Activated naive CD8-positive, alpha-beta T cell treated with anti-CD3 and anti-CD28 coated beads, Interleukin-2, amount 50 U/mL, for 24 hours (primary cell): ENCODE measurements at regions not wholly inside any gene's neighbourhood (a gene's known extent, or its start where the extent isn't known, plus 50 kb on each side); places are given as distances from the start of the nearest gene placed in this dataset.
A peak's percentile ranks its signal among the peaks of the same experiment; 100 is the strongest.

Experiments
- ATAC-seq: fragments of 150-1000 bp; cut with Tn5 transposase; one replicate; pipeline ENCODE4 v1.10.0; 2021
- DNase-seq: peaks from one replicate; pipeline ENCODE4 v3.0.0; 2021
- H3K27ac Mint-ChIP-seq: one replicate; pipeline ENCODE4 v1.8.0; 2021; ENCODE audit warnings: mild to moderate bottlenecking, mixed read lengths
- H3K27me3 Mint-ChIP-seq: one replicate; pipeline ENCODE4 v1.8.0; 2021; ENCODE audit warnings: mixed read lengths
- H3K36me3 Mint-ChIP-seq: one replicate; pipeline ENCODE4 v1.8.0; 2021; ENCODE audit warnings: low read depth, mixed read lengths
- H3K4me1 Mint-ChIP-seq: one replicate; pipeline ENCODE4 v1.8.0; 2021; ENCODE audit warnings: mixed read lengths
- H3K4me3 Mint-ChIP-seq: one replicate; pipeline ENCODE4 v1.8.0; 2021; ENCODE audit warnings: mild to moderate bottlenecking, moderate library complexity, mixed read lengths
- H3K9me3 Mint-ChIP-seq: one replicate; pipeline ENCODE4 v1.8.0; 2021; ENCODE audit warnings: mixed read lengths

DNA sequence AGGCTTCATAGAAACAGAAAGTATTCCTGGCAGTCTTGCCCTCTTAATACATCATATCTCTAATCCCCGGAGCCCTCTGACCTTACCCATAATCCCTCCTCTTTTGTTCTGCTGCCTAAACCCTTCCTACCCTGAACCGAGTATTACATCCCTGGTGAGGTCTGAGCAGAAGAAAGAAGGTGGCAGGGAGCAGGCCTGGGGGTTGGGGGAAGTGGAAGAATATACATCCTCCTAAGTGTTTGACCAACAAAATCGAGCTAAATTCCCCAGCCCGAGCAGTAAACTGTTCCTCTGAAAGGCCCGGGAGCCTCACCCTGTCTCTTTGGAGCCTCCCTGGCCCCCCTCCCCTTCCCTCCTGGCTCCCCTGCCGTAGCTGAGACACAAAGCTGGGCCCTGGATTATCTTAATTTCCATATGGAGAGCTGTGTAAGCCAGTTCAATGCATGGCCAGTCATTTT, 192.6 kb upstream of the LHX5 start:
- Mint-ChIP-seq H3K27ac (no peak overlapping the region), H3K9me3 (no peaks in the 10 kb centered on the region), H3K4me3 (no peak overlapping the region), H3K4me1 (no peaks in the 10 kb centered on the region), H3K36me3 (no peaks in the 10 kb centered on the region), H3K27me3 (peaks cover 12% of the 10 kb centered on the region)
- DNase-seq (no peak), ATAC-seq (no peak)

DNA sequence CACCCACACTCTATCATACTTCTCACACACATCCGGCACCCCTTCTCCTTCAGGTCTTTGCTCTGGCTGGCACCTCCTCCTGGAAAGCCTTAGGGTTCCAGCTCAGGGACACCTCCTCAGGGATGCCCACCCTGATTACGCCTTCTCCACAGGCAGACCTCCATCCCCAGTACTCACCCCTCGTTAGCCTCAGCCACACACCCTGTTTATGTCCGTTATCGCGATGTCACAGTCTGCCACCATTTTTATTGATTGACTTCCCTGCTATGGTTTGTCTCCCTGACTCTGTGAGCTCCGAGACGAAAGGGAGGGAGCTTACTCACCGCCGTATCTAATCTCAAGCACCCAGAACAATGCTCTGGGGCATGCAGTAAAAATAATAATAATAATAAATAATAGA, 191.7 kb upstream of the LHX5 start:
- Mint-ChIP-seq H3K4me1 (no peaks in the 10 kb centered on the region), H3K9me3 (no peaks in the 10 kb centered on the region), H3K27me3 (peaks cover 9% of the 10 kb centered on the region), H3K27ac (no peak overlapping the region), H3K36me3 (no peaks in the 10 kb centered on the region), H3K4me3 (no peak overlapping the region)
- ATAC-seq (no peak), DNase-seq (no peak)

DNA sequence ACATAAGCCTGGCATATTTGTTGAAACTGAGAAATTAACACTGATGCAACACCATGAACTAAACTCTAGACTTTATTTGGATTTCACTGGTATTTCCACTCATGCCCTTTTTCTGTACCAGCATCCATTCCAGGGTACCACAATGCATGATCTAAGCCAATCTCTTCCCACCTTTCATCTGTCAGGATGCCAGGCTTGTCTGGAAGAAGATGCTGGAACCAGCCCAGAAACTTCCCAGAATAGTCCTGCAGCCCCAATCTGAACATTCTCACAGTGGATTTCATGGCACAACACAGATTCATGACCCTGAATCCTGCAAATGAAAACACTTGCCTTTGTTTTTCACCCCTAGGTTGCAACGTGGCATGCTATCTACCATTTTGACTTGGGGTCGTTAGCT, 189.3 kb upstream of the LHX5 start:
- DNase-seq (no peak), ATAC-seq (no peak)
- no peaks in the 10 kb centered on the region for H3K36me3 Mint-ChIP-seq
- H3K27me3 Mint-ChIP-seq, result peaks cover 3% of the 10 kb centered on the region
- H3K9me3 Mint-ChIP-seq, result peaks cover 7% of the 10 kb centered on the region
- no peak overlapping the region for H3K27ac Mint-ChIP-seq
- no peak overlapping the region for H3K4me3 Mint-ChIP-seq
- no peaks in the 10 kb centered on the region for H3K4me1 Mint-ChIP-seq

DNA sequence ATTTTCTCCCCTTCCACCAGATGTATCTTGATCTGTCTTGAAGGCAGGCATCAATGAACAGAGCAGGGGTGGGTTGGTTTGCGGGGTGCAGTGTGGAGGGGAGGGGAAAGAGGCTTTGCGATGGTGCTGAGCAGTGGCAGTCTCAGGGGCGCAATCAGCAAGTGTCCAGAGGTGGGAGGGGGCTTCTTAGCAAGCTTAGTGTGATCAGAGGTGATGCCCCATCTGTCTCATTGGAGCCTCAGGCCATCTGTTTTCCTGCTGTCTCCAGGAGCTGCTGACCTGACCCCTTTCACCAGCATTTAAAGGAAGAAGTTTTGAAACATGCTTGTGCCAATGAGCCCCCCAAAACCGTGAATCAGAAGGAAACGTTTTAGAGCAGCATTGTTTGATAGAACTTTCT, 187.7 kb upstream of the LHX5 start:
- Mint-ChIP-seq H3K27ac (no peak overlapping the region), H3K4me3 (no peak overlapping the region), H3K4me1 (no peaks in the 10 kb centered on the region), H3K27me3 (peaks cover 3% of the 10 kb centered on the region), H3K36me3 (no peaks in the 10 kb centered on the region), H3K9me3 (peaks cover 9% of the 10 kb centered on the region)
- DNase-seq (no peak), ATAC-seq (no peak)

DNA sequence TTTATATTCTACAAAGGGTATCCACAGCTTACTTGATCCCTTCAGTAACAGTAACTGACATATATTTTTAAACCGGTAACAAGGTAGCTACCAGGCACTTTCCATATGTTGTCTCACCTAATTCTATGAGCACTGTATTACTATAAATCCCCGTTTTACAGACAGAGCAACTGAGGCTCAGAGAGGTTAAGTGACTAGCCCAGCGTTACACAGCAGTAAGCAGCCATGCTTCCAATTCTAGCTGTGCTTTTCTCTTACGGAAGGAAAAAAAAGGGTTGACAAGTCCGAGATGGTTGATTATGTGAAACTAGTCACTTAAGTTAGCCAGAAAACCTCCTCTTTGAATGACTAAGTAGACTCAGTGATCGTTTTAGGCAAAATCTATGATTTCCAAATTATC, 187.3 kb upstream of the LHX5 start:
- Mint-ChIP-seq H3K36me3 (no peaks in the 10 kb centered on the region), H3K9me3 (peaks cover 9% of the 10 kb centered on the region), H3K4me3 (no peak overlapping the region), H3K27ac (no peak overlapping the region), H3K4me1 (no peaks in the 10 kb centered on the region), H3K27me3 (peaks cover 3% of the 10 kb centered on the region)
- DNase-seq (no peak), ATAC-seq (no peak)

DNA sequence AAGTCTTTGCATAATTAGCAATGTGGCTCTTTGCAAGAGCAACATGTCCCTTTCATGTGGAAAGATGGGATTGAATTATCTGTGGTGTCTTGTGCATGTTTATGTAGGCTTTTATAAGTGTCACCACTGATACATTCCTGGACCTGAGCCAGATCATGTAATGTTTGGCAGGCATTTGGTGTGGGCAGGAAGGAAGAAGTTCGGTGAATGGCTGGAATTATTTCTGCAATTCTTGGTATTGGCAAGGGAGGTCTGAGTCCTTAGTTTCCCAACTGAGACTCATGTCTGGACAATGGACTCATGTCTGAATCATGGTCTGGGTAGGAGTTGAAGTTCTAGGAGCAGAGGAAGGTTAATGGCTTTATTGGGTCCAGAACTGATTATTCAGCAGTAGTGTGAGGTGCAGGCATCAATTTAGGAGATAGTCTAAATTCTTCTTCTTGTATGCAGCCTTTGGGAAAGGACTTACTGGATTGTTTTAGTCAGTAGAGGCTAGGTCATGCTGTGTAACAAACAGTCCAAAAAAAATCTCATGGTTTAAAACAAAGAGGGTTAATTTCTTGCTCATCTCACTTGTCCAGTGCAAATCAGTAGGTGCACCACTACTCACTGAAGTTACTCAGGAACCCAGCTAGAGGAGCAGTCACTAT, 186.5 kb upstream of the LHX5 start:
- Mint-ChIP-seq H3K27me3 (no peaks in the 10 kb centered on the region), H3K4me3 (no peak overlapping the region), H3K27ac (no peak overlapping the region), H3K36me3 (no peaks in the 10 kb centered on the region), H3K9me3 (peaks cover 15% of the 10 kb centered on the region), H3K4me1 (no peaks in the 10 kb centered on the region)
- ATAC-seq (no peak), DNase-seq (no peak)

DNA sequence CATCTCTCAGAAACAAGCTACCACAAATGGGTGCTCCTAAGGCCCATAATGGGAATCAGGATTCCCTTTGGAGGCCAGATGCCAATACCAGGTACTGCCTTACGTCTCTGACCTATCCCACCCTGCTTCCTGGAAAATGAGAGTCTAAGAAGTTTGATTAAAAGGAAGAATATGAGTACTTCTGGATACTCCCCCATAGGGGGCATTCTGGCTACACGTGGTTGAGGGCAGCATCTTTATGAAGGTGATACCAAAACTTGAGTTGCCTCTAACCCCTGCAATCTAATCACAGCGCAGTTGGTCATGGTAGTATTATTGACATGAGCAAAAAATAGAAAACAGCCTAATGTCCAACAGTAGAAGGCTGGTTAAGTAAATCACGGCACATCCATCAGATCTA, 184.2 kb upstream of the LHX5 start:
- Mint-ChIP-seq H3K36me3 (no peaks in the 10 kb centered on the region), H3K27ac (no peak overlapping the region), H3K9me3 (peaks cover 15% of the 10 kb centered on the region), H3K27me3 (no peaks in the 10 kb centered on the region), H3K4me1 (no peaks in the 10 kb centered on the region), H3K4me3 (no peak overlapping the region)
- DNase-seq, result no peak
- no peak for ATAC-seq

DNA sequence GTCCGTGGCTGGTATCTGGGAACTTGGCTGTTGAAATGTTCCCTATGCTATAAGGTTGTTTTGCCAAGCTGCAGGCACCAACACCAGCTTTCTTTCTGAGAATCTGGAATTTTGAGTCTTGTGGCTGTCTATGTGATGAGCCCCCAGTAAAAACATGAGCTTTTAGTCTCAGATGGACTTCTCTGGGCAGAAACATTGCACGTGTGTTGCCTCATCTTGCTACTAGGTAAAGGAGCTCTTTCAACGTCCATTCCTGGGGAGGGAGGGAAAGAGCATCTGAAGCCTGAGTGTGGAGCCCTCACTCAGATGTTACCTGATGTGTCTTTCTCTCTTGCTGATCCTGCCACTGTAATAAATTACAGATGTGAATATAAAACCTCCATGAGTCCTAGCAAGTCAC, 183.8 kb upstream of the LHX5 start:
- DNase-seq (no peak), ATAC-seq (no peak)
- H3K36me3 Mint-ChIP-seq, result no peaks in the 10 kb centered on the region
- H3K9me3 Mint-ChIP-seq, result peaks cover 15% of the 10 kb centered on the region
- H3K4me1 Mint-ChIP-seq, result no peaks in the 10 kb centered on the region
- H3K4me3 Mint-ChIP-seq, result no peak overlapping the region
- H3K27ac Mint-ChIP-seq, result no peak overlapping the region
- H3K27me3 Mint-ChIP-seq, result no peaks in the 10 kb centered on the region

DNA sequence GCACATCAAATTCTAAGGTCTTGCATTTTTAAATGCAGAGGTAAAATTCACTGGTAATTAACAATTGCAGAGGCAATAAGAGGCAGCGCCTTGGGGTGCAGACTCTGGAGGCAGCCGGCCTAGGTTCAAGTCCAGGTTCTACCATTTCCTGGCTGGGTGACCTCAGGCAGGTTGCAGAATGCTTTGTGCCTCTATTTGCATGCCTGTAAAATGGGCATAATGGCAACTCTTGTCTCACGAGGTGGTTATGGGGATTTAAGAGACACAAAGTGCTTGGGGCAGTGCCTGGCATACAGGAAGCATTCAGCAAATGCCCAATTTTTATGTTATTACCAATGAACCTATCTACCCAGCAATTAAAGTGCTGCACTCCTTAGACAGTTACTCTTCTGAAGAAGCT, 180.0 kb upstream of the LHX5 start:
- Mint-ChIP-seq H3K4me3 (no peak overlapping the region), H3K36me3 (no peaks in the 10 kb centered on the region), H3K27me3 (peaks cover 22% of the 10 kb centered on the region), H3K4me1 (no peaks in the 10 kb centered on the region), H3K27ac (no peak overlapping the region), H3K9me3 (peaks cover 10% of the 10 kb centered on the region)
- no peak for ATAC-seq
- DNase-seq, result no peak

DNA sequence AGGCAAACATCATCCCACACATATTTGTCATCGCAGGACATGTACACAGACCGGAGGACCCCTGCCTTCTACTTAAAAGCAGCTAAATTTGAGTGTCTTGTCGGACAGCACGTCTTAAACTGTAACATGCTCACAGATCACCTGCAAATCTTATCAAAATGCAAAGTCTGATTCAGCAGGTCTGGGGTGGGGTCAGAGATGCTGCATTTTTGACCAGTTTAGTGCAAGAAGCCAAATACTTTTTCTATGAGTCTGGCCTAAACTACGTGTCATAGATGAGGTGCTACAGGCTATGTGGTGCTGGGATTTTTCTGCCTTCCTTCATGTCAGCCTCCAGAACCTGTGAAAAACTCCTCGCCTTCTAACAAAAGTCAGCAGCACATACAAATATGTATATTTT, 178.8 kb upstream of the LHX5 start:
- no peak overlapping the region for H3K27ac Mint-ChIP-seq
- peaks cover 28% of the 10 kb centered on the region for H3K27me3 Mint-ChIP-seq
- H3K4me3 Mint-ChIP-seq, result no peak overlapping the region

DNA sequence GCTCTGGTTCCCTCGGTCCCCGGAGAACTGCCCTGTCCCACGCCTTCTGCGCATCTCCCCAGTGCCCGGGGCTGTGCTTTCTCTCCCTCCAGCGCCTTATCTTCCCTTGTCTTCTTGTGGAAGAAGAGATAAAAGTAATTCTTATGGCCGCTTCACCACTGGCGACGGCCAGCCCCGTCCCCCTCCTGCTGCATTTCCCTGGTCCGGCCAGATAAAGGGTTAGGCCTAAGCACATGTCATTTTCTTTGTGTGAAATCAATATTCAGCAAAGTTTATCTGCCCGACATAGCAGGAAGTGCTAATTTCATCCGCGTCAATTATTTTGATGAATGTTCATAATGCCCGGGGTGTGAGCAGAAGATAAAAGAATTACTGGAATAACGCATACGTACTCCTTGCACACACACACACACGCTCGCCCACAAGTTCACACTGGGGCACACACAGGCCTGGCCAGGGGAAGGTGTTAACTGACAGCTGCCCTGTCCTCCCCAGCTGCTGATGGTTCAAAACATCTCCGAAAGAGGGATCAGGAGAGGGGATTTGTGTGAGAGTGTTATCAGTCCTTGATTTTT, 177.7 kb upstream of the LHX5 start:
- DNase-seq, result no peak
- Mint-ChIP-seq H3K4me3 (no peak overlapping the region), H3K27me3 (peaks cover 35% of the 10 kb centered on the region), H3K27ac (no peak overlapping the region), H3K9me3 (peaks cover 6% of the 10 kb centered on the region), H3K36me3 (no peaks in the 10 kb centered on the region), H3K4me1 (no peaks in the 10 kb centered on the region)
- no peak for ATAC-seq

More for the DNA sequence above, 178.8 kb upstream of the LHX5 start:
- ATAC-seq (no peak), DNase-seq (no peak)
- Mint-ChIP-seq H3K9me3 (peaks cover 6% of the 10 kb centered on the region), H3K36me3 (no peaks in the 10 kb centered on the region), H3K4me1 (no peaks in the 10 kb centered on the region)

DNA sequence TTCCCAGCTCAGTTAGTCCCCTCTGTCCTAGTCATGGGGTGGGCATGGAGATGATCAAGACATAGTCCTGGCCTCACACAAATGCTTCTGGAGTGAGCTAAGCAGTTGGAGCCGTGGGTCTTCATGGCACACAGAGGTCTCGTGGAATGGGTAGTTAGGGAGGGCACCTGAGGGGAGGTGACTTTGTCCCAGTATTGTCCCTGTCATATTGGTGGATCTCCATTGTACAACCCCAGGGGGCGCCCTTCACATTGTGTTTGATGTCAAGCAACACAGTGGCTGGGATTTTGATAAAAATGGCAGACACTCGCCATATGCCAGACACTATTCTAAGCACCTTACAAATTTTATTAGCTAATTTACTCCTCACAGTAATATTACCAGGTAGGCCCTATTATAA, 175.4 kb upstream of the LHX5 start:
- Mint-ChIP-seq H3K27ac (no peak overlapping the region), H3K36me3 (no peaks in the 10 kb centered on the region), H3K4me1 (no peaks in the 10 kb centered on the region), H3K9me3 (no peaks in the 10 kb centered on the region), H3K27me3 (peaks cover 42% of the 10 kb centered on the region), H3K4me3 (no peak overlapping the region)
- ATAC-seq (no peak), DNase-seq (peak; percentile 16)

DNA sequence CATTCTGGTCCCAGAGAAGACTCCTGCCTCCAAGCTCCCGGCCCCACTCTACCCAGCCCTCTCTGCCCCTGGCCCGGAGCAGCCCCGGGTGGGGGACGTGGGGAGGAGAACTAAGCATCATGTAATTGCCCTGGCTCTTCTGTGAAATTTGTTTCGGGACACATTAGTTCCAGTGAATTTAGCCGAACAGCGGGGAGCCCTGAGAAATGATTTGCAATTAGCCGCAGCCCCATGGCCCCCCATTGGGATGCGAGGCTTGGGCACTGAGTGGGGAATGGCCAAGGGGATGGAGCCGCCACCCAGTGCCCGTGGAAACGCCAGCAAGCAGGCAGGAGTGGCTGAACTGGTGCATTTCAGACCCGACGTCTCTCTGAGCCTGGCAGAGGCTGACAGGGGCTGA, 173.9 kb upstream of the LHX5 start:
- Mint-ChIP-seq H3K27ac (no peak overlapping the region), H3K27me3 (peaks cover 48% of the 10 kb centered on the region), H3K4me1 (no peaks in the 10 kb centered on the region), H3K36me3 (no peaks in the 10 kb centered on the region), H3K9me3 (no peaks in the 10 kb centered on the region), H3K4me3 (no peak overlapping the region)
- DNase-seq (no peak), ATAC-seq (no peak)

DNA sequence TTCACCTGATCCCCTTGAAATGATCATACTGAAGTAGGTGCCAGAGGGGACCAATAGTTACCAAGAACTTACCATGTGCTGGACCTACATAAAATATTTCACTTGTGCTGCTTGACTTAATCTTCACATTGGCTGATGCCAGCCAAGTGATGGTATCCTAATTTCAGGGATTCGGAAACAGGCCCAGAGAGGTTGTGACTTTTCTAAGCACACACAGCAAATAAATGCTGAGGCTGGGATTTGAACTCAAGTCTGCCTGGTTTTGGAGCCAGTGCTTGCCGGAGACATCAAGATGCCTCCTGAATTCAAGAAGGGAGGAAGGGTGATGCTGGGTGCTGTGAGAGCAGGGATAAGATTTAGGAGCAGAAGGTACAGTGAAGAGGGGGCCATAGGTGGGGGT, 173.5 kb upstream of the LHX5 start:
- ATAC-seq (no peak), DNase-seq (no peak)
- H3K4me1 Mint-ChIP-seq, result no peaks in the 10 kb centered on the region
- H3K36me3 Mint-ChIP-seq, result no peaks in the 10 kb centered on the region
- no peaks in the 10 kb centered on the region for H3K9me3 Mint-ChIP-seq
- H3K27ac Mint-ChIP-seq, result no peak overlapping the region
- no peak overlapping the region for H3K4me3 Mint-ChIP-seq
- H3K27me3 Mint-ChIP-seq, result peaks cover 48% of the 10 kb centered on the region

DNA sequence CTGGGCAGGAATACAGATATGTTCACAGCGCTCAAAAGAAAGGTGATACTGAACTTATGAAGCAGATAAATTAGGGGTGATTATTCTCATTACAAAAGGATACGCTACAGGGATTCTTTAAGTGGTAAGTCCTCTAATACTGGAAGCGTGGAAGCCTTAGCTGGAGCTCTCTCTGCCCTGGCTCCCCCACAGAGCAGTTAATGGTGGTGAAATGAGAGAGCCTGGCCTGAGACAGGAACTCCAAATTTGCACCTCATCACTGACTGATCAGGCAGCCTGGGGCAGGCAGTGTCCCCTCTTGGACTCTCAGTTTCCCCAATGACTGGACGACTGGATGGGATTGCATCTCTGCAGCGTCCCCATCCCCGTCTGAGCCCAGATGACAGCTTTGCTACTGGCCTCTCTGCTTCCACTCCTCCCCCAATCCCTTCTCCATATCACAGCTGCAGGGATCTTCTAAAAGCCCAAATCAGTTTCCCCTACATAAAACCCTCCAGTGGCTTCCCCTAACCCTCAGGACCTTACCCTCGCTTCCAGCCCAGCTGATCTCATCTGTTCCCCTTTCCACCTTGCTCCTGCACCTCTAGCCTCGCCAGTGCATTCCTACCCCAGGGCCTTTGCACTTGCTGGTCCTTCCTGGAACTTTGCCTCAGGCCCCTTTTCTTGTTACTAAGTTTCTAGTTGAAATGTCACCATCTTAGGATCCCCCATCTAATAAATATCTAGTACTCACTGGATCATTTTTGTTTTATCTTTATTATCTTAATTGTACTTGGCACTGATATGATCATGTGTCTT, 171.7 kb upstream of the LHX5 start:
- DNase-seq, result no peak
- H3K36me3 Mint-ChIP-seq, result no peaks in the 10 kb centered on the region
- H3K4me1 Mint-ChIP-seq, result no peaks in the 10 kb centered on the region
- H3K27ac Mint-ChIP-seq, result no peak overlapping the region
- no peaks in the 10 kb centered on the region for H3K9me3 Mint-ChIP-seq
- H3K4me3 Mint-ChIP-seq, result no peak overlapping the region
- H3K27me3 Mint-ChIP-seq, result peaks cover 51% of the 10 kb centered on the region
- no peak for ATAC-seq
